ENCODE measurements at regions not wholly inside any gene's neighbourhood (a gene's known extent, or its start where the extent isn't known, plus 50 kb on each side); places are given as distances from the start of the nearest gene placed in this dataset.

DNA sequence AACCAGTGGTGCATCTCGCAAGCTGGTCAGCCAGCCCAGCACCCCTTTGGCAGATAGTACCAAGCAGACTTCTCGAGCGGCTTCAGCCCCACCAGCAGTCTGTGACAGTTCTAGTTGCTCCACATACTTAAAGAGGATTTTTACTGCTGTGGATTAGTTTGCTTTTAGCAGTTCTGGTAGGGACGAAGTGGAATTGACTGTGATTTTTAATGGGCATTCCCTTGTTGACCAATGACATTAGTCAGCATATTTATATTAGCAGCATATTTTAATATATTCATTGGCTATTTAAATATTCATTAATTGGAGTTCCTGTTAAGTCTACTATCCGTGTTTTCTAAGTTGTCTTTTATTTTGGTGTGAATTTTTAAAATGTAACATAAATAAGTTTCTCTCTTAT, 500.9 kb upstream of the FAT1 start (continued):
- TF ChIP-seq, protein P1, sequence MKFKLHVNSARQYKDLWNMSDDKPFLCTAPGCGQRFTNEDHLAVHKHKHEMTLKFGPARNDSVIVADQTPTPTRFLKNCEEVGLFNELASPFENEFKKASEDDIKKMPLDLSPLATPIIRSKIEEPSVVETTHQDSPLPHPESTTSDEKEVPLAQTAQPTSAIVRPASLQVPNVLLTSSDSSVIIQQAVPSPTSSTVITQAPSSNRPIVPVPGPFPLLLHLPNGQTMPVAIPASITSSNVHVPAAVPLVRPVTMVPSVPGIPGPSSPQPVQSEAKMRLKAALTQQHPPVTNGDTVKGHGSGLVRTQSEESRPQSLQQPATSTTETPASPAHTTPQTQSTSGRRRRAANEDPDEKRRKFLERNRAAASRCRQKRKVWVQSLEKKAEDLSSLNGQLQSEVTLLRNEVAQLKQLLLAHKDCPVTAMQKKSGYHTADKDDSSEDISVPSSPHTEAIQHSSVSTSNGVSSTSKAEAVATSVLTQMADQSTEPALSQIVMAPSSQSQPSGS (tag by site-specific recombination; IDR thresholded peaks at IDR 0.05; ENCODE audit: low read depth): no peak
- no peak for TF ChIP-seq ZNF202 (tag by site-specific recombination; IDR thresholded peaks at IDR 0.05; ENCODE audit: borderline replicate concordance)
- TF ChIP-seq, protein P2, sequence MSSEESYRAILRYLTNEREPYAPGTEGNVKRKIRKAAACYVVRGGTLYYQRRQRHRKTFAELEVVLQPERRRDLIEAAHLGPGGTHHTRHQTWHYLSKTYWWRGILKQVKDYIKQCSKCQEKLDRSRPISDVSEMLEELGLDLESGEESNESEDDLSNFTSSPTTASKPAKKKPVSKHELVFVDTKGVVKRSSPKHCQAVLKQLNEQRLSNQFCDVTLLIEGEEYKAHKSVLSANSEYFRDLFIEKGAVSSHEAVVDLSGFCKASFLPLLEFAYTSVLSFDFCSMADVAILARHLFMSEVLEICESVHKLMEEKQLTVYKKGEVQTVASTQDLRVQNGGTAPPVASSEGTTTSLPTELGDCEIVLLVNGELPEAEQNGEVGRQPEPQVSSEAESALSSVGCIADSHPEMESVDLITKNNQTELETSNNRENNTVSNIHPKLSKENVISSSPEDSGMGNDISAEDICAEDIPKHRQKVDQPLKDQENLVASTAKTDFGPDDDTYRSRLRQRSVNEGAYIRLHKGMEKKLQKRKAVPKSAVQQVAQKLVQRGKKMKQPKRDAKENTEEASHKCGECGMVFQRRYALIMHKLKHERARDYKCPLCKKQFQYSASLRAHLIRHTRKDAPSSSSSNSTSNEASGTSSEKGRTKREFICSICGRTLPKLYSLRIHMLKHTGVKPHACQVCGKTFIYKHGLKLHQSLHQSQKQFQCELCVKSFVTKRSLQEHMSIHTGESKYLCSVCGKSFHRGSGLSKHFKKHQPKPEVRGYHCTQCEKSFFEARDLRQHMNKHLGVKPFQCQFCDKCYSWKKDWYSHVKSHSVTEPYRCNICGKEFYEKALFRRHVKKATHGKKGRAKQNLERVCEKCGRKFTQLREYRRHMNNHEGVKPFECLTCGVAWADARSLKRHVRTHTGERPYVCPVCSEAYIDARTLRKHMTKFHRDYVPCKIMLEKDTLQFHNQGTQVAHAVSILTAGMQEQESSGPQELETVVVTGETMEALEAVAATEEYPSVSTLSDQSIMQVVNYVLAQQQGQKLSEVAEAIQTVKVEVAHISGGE (tag by site-specific recombination; conservative IDR thresholded peaks at IDR 0.05; ENCODE audit: low read depth): no peak
- no peak for TF ChIP-seq ZNF248 (tag by site-specific recombination; IDR thresholded peaks at IDR 0.05)
- no peak for TF ChIP-seq IKZF3 (tag by site-specific recombination; IDR thresholded peaks at IDR 0.05)

DNA sequence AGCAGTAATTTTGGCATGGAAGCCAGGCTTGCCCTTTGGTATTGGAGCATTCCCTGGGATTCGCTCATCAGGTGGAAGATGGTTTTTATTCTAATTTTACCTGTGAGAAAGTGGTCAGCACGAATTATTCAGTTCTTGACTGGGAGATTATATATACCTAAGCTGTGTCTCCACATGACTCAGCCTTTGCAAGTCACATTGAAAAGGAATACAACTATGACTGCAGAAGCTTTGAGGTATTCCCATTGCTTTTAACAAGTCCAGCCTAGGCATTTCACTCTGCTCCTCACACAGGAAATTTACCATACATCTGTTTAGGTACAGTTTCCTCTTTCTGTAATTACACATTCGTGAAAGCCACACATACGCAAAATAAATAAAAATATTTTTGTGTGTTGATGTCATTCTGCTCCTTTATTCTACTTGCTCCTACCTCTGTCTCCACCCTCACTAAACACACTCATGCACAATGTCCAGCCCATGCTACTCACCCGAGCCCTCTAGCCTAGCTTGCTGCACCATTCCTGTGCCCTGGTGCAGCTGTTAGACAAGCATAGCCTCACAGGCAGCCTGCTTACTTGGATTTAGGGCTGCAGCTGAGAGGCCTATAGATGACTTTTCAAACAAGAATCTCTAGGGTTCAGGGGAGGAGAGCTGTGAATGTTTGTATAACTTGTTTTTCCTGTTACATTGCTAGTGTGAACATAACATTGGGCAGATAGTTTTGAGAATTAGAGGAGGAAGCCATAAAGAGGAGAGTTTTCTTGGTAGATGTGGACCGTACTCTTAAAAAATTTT, 504.4 kb upstream of the FAT1 start:
- H3K4me1 ChIP-seq (ENCODE audit: control insufficient read depth, insufficient read depth, low read length): no peaks in the 10 kb centered on the region
- H3K9me3 ChIP-seq (ENCODE audit: control insufficient read depth, insufficient read depth, low read depth, low read length): no peaks in the 10 kb centered on the region
- ChIA-PET CTCF (no interaction called here), POLR2A (no interaction called here)
- TF ChIP-seq ZNF146 (tag by site-specific recombination; IDR thresholded peaks at IDR 0.05) (no peak), GFI1B (tag by site-specific recombination; IDR thresholded peaks at IDR 0.05) (no peak)
- no peak overlapping the region for H3K4me3 ChIP-seq (ENCODE audit: low read depth, low read length)
- no peaks in the 10 kb centered on the region for H3K36me3 ChIP-seq (ENCODE audit: control insufficient read depth in 2 of 2, insufficient read depth in 1 of 2, low read length in 2 of 2)
- H3K27ac ChIP-seq (ENCODE audit: extremely low read depth, low read depth, low read length): no peak overlapping the region

DNA sequence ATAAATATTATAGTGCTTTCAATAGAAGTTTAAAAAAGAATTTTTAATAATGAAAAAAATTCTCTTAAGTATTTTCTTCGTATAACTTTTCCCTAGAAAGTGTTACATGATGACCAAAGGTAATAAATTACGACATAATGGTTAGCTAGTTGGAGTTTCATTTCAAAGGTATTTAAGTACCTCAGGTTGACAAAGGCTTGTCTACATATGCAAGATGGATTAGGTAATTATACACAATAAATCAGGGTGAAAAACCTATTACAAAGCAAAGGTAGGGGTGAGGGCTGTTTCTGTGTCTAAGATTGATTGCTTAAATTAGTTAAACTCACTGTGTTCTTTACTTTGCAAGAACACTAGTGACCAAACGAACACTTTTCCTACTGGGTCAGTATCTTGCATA, 508.5 kb upstream of the FAT1 start:
- ChIA-PET CTCF (no interaction called here), POLR2A (no interaction called here)
- Histone ChIP-seq H3K36me3 (ENCODE audit: control insufficient read depth in 2 of 2, insufficient read depth in 1 of 2, low read length in 2 of 2) (no peaks in the 10 kb centered on the region), H3K4me1 (ENCODE audit: control insufficient read depth, insufficient read depth, low read length) (no peaks in the 10 kb centered on the region), H3K9me3 (ENCODE audit: control insufficient read depth, insufficient read depth, low read depth, low read length) (no peaks in the 10 kb centered on the region), H3K27ac (ENCODE audit: extremely low read depth, low read depth, low read length) (no peak overlapping the region), H3K4me3 (ENCODE audit: low read depth, low read length) (no peak overlapping the region)
- no peak for TF ChIP-seq ZIC2 (tag by site-specific recombination; IDR thresholded peaks at IDR 0.05)
- TF ChIP-seq, protein P3, sequence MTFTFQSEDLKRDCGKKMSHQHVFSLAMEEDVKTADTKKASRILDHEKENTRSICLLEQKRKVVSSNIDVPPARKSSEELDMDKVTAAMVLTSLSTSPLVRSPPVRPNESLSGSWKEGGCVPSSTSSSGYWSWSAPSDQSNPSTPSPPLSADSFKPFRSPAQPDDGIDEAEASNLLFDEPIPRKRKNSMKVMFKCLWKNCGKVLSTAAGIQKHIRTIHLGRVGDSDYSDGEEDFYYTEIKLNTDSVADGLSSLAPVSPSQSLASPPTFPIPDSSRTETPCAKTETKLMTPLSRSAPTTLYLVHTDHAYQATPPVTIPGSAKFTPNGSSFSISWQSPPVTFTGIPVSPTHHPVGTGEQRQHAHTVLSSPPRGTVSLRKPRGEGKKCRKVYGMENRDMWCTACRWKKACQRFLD (tag by site-specific recombination; IDR thresholded peaks at IDR 0.05): no peak

DNA sequence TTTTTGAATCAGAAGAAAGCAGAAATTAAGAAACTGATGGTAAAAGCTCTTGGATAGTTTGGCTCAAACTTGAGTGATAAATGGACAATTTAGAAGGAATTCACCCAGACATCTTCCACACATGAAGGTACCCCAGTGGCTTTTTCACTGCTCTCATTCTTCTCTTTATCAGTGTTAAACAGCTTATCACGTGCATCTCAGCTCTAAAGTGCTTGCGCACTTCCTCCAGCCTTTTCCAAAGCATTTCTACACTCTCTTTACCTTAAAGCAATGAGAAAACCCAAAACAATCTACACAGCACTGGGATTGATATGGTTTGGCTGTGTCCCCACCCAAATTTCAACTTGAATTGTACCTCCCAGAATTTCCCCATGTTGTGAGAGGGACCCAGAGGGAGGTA, 509.1 kb upstream of the FAT1 start:
- Histone ChIP-seq H3K27ac (ENCODE audit: extremely low read depth, low read depth, low read length) (no peak overlapping the region), H3K36me3 (ENCODE audit: control insufficient read depth in 2 of 2, insufficient read depth in 1 of 2, low read length in 2 of 2) (no peaks in the 10 kb centered on the region), H3K9me3 (ENCODE audit: control insufficient read depth, insufficient read depth, low read depth, low read length) (no peaks in the 10 kb centered on the region), H3K4me1 (ENCODE audit: control insufficient read depth, insufficient read depth, low read length) (no peaks in the 10 kb centered on the region), H3K4me3 (ENCODE audit: low read depth, low read length) (no peak overlapping the region)
- ChIA-PET POLR2A (no interaction called here), CTCF (no interaction called here)
- TF ChIP-seq IKZF3 (tag by site-specific recombination; IDR thresholded peaks at IDR 0.05) (no peak), ZNF658 (tag by site-specific recombination; IDR thresholded peaks at IDR 0.05) (no peak), ZNF621 (tag by site-specific recombination; IDR thresholded peaks at IDR 0.05) (no peak), ZNF558 (tag by site-specific recombination; IDR thresholded peaks at IDR 0.05) (no peak)
- TF ChIP-seq, protein P4, sequence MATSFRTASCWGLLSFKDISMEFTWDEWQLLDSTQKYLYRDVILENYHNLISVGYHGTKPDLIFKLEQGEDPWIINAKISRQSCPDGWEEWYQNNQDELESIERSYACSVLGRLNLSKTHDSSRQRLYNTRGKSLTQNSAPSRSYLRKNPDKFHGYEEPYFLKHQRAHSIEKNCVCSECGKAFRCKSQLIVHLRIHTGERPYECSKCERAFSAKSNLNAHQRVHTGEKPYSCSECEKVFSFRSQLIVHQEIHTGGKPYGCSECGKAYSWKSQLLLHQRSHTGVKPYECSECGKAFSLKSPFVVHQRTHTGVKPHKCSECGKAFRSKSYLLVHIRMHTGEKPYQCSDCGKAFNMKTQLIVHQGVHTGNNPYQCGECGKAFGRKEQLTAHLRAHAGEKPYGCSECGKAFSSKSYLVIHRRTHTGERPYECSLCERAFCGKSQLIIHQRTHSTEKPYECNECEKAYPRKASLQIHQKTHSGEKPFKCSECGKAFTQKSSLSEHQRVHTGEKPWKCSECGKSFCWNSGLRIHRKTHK (tag by site-specific recombination; IDR thresholded peaks at IDR 0.05): no peak

All from HEK293 (cell line).